ENCODE measurements at regions not wholly inside any gene's neighbourhood (a gene's known extent, or its start where the extent isn't known, plus 50 kb on each side); places are given as distances from the start of the nearest gene placed in this dataset.

DNA sequence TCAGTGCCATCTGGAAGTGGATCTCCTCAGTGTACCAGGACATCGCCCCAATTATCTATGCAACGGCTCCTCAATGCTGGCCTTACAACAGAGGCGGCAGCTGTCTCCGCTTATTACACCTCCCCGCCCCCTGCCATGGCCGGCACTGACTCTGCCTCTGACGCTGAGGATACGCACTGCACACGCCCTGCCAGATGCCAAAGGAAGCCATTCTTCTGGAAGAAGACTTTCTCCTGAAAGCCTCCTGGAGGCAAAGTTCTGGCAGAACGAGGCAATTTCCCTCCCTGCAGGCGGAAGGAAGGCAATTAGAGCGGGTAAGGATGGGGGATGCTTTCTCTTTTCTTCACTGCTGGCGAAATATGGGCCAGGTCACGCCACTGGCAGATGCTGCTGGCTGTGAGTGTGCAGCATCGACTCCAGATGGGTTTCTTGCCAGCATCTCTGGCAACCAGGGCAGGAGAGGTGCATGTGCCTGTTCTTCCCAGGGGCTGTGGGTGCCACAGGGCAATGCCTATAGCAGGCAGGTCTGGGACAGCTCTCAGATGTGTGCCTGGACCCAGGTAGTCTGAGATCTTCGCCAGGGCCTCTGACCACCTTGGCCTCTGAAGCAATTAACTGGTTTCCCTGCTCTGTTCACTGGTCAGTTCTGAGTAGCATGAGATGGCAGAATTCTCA is 62.2 kb upstream of the MRPS22 start:
- DNase-seq (ENCODE audit: low read depth) = no peak

GRCh38 chr3:139283301-139283700 is 60.5 kb upstream of the MRPS22 start:
- no peak for DNase-seq (ENCODE audit: low read depth)

GRCh38 chr3:139284221-139284620 is 59.6 kb upstream of the MRPS22 start:
- no peak for DNase-seq (ENCODE audit: low read depth)

DNA sequence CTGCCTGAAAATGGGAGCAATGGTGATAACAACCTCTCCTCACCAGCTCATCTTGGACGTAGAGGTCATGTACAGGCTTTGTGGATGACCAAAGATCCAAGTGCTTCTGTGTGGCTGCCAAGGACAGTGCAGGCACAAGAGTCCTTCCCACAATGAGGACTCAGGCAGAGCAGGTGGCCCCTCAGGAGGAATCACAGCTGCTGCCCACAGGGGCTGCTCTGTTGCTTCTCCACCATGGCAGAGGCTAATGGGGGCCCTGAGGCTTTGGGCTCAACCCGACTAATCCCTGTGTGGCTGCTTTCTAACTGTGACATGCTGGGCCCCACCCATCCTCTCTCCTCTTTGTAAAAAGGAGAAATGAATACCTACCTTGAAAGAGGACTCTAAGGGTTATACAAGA is 58.1 kb upstream of the MRPS22 start:
- no peak for DNase-seq (ENCODE audit: low read depth)

- DNase-seq (ENCODE audit: low read depth) = no peak
These were observed 57.6 kb upstream of the MRPS22 start for GRCh38 chr3:139286241-139286640.

DNA sequence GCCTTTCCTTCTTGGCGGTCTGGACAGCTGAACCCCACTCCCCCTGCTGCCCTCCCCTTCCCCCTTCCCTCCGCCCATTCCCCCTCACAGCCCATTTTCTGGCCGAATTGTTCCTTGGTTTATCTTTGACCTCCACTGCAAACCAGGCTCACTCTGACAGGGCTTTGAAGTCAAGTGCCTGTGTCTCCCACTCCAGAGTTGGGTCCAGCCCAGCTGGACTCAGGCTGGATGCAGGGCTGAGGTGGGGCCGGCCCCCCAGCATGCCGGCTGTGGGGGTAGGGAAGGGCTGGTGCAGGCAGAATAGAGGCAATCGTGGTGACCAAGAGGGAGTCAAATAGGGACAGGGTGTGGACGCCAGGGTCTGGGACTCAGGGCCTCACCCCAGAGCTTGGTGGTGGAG is 57.0 kb upstream of the MRPS22 start:
- no peak for DNase-seq (ENCODE audit: low read depth)

DNA sequence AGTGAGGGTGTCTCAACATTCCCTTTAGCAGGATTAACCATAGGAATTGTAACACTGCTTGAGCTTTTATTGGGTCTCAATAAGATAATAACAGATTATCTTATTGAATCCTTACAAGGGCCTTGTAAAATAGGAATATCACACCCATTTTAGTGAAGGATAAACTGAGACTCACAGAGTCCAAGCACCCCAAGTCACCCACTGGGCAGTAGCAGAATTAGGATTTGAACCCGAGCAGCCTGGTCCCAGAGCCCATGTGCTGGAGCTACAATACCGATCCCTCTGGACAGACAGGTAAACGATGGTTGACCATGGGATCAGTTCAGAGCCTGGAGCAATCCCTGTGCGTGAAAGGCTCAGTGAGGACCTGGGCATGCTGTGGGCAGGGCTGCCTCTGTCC is 56.3 kb upstream of the MRPS22 start:
- DNase-seq (ENCODE audit: low read depth) = no peak

- DNase-seq (ENCODE audit: low read depth) = no peak
These were observed 55.5 kb upstream of the MRPS22 start for GRCh38 chr3:139288266-139288821.

DNA sequence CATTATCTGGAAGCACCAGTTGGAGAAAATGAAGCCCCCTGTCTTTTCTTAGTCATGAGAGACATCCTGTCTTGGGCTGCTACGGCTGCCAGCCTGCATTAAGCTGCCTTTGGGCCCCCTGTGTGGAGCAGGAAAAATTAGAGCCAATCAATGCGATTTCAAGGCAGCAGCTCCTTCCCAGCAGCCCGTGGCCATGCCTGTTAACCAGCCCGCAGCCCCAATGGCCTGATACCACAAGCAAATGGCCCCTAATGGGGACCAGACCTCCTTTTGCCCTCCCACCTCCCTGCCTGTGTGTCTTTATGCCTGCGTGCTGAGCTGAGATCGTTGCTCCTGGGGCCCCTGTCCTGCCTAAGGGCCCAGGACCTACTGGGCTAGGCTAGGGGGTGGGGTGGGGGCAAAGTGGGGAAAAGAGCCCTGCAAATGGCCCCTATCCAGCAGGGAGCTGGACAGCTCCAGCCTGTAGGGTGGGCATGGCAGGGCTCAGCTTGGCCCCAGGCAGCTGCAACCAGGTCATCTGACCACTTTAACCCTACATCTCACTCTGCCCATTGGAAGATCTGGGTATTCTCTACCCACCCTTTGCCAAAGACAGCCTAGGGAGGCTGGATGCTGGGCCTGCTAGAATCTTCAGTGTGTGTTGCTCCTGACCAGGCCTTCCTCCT is 53.8 kb upstream of the MRPS22 start:
- DNase-seq (ENCODE audit: low read depth) = no peak

- DNase-seq (ENCODE audit: low read depth) = no peak
These were observed 52.4 kb upstream of the MRPS22 start for GRCh38 chr3:139291276-139292051.

- DNase-seq (ENCODE audit: low read depth) = no peak
These were observed 51.6 kb upstream of the MRPS22 start for GRCh38 chr3:139292192-139292591.

- no peak for DNase-seq (ENCODE audit: low read depth)
These were observed 50.8 kb upstream of the MRPS22 start for GRCh38 chr3:139292711-139293664.

DNA sequence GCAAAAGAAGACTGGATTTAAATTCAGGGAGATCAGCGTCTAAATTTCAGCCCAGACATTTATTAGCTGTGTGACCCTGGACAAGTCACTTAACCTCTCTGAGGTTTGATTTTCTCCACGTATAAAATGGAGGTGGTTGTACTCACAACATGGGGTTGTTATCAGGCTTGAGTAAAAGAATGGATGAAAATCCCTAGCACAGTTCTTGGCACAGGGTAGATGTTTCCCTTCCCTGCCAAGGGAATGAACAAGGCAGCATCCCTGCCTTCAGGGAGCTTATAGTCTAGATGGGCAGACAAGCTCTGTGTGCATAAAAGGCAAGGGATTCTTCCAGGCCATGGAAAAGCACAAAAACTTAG is 50.2 kb upstream of the MRPS22 start:
- DNase-seq (ENCODE audit: low read depth) = no peak

Data from activated T-cell treated with anti-CD3 and anti-CD28 coated beads for 48 hours (primary cell).